ENCODE measurements at regions not wholly inside any gene's neighbourhood (a gene's known extent, or its start where the extent isn't known, plus 50 kb on each side); places are given as distances from the start of the nearest gene placed in this dataset.

- TF ChIP-seq, protein P1, sequence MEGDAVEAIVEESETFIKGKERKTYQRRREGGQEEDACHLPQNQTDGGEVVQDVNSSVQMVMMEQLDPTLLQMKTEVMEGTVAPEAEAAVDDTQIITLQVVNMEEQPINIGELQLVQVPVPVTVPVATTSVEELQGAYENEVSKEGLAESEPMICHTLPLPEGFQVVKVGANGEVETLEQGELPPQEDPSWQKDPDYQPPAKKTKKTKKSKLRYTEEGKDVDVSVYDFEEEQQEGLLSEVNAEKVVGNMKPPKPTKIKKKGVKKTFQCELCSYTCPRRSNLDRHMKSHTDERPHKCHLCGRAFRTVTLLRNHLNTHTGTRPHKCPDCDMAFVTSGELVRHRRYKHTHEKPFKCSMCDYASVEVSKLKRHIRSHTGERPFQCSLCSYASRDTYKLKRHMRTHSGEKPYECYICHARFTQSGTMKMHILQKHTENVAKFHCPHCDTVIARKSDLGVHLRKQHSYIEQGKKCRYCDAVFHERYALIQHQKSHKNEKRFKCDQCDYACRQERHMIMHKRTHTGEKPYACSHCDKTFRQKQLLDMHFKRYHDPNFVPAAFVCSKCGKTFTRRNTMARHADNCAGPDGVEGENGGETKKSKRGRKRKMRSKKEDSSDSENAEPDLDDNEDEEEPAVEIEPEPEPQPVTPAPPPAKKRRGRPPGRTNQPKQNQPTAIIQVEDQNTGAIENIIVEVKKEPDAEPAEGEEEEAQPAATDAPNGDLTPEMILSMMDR (IDR thresholded peaks at IDR 0.05; ENCODE audit: low read depth, low read length), result no peak
- TF ChIP-seq POLR2A (IDR thresholded peaks at IDR 0.05; ENCODE audit: extremely low read depth, insufficient read length) (no peak), MYC (IDR thresholded peaks at IDR 0.05; ENCODE audit: low read depth, low read length) (no peak)
- TF ChIP-seq, protein P2, sequence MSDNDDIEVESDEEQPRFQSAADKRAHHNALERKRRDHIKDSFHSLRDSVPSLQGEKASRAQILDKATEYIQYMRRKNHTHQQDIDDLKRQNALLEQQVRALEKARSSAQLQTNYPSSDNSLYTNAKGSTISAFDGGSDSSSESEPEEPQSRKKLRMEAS (IDR thresholded peaks at IDR 0.05; ENCODE audit: low read depth, low read length), result no peak
Observed at GRCh38 chr11:134611537-134611936, 199.5 kb upstream of the B3GAT1 start.

All from NB4 (cell line).